ENCODE measurements at regions not wholly inside any gene's neighbourhood (a gene's known extent, or its start where the extent isn't known, plus 50 kb on each side); places are given as distances from the start of the nearest gene placed in this dataset.

GRCh38 chr5:121711416-121711815 is 140.3 kb upstream of the FTMT start:
- H3K4me1 ChIP-seq (replicated peaks in 1 of 2): no peaks in the 10 kb centered on the region
- no peak overlapping the region for H3K27ac ChIP-seq
- in situ Hi-C loops (cut with MboI; ENCODE audit: low pct_unique_long_range_greater_than_20kb in 2 of 9, low sequenced_read_pairs in 9 of 9, unreplicated experiment in 9 of 9): no loop called here
- no peak overlapping the region for H3K4me3 ChIP-seq
- no peak for ATAC-seq (replicated peaks in 6 of 8)

DNA sequence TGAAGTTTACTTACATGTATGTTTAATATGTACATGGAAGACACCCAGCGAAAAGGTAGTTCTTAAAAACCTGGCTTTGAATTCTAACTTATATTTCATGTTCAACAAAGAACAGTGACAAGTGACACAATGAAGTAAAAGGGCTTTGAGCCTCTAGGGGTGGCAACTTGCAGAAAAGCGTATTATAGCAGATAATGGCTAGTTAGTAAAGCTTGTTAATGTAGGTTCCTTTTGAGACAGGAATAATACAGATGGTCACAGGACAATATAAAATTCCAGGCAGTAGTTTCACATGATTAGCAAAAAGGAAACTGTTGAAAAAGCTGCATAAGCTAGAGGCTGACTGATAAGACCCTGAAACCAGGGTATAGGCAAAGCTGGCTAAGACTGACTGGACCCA is 132.4 kb upstream of the FTMT start:
- peaks cover 6 to 9% of the 10 kb centered on the region in 2 donors for H3K4me1 ChIP-seq (replicated peaks in 1 of 2)
- no peak overlapping the region for H3K27ac ChIP-seq
- peak in 5 of 8 experiments; percentile 77 to 94 (median 87) for ATAC-seq (replicated peaks in 6 of 8)
- WGBS, 10 experiments: 0 to 80% (median 47%) methylated on average over 1 to 2 of the region's 2 CpGs
- H3K4me3 ChIP-seq: no peak overlapping the region
- in situ Hi-C loops (cut with MboI; ENCODE audit: low pct_unique_long_range_greater_than_20kb in 2 of 9, low sequenced_read_pairs in 9 of 9, unreplicated experiment in 9 of 9): no loop called here

DNA sequence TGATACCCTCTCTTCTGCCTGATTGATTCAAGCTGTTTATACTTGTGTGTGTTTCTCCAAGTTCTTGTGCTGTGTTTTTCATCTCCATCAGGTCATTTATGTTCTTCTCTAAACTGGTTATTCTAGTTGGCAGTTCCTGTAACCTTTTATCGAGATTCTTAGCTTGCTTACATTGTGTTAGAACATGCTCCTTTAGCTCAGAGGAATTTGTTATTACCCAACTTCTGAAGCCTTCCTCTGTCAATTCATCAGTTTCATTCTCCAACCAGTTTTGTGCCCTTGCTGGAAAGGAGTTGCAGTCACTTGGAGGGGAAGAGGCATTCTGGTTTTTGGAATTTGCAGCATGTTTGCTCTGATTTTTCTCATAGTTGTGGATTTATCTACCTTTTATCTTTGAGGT is 126.2 kb upstream of the FTMT start:
- Histone ChIP-seq H3K4me3 (no peak overlapping the region), H3K4me1 (replicated peaks in 1 of 2) (no peaks in the 10 kb centered on the region), H3K27ac (no peak overlapping the region)
- in situ Hi-C loops (cut with MboI; ENCODE audit: low pct_unique_long_range_greater_than_20kb in 2 of 9, low sequenced_read_pairs in 9 of 9, unreplicated experiment in 9 of 9): no loop called here
- no peak for ATAC-seq (replicated peaks in 6 of 8)
- WGBS, 10 experiments: 0 to 100% (median 33%) methylated on average over 1 of the region's 1 CpG

- 10 to 100% (median 62%) methylated on average over 1 to 7 of the region's 8 CpGs for WGBS, 10 experiments
- in situ Hi-C loops (cut with MboI; ENCODE audit: low pct_unique_long_range_greater_than_20kb in 2 of 9, low sequenced_read_pairs in 9 of 9, unreplicated experiment in 9 of 9): no loop called here
Observed at GRCh38 chr5:121726991-121727390, 124.7 kb upstream of the FTMT start.

DNA sequence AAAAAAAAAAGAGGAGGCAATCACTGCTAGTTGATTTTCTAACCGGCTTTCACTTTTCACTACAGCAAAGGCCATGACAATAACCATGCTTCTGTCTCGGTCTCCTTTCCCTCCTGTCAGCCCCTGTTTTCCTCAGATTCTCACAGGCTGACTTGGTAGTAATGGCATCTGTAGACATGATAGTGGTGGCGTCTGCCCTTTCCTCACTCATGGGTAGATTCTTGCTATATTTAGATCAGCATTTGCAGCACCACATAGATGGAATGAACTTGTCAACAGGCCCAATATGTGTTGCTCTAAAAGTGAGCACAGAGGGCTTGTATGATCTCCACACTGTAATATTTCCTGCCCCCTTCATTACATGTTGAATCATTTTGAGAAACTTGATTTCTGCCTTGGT is 120.3 kb upstream of the FTMT start:
- in situ Hi-C loops (cut with MboI; ENCODE audit: low pct_unique_long_range_greater_than_20kb in 2 of 9, low sequenced_read_pairs in 9 of 9, unreplicated experiment in 9 of 9): no loop called here

More at GRCh38 chr5:121726991-121727390, 124.7 kb upstream of the FTMT start:
- no peaks in the 10 kb centered on the region for H3K4me1 ChIP-seq (replicated peaks in 1 of 2)
- no peak for ATAC-seq (replicated peaks in 6 of 8)
- H3K27ac ChIP-seq: no peak overlapping the region
- no peak overlapping the region for H3K4me3 ChIP-seq

GRCh38 chr5:121735618-121736017 is 116.1 kb upstream of the FTMT start:
- H3K27ac ChIP-seq: no peak overlapping the region
- no peak overlapping the region for H3K4me3 ChIP-seq
- no peak for ATAC-seq (replicated peaks in 6 of 8)
- in situ Hi-C loops (cut with MboI; ENCODE audit: low pct_unique_long_range_greater_than_20kb in 2 of 9, low sequenced_read_pairs in 9 of 9, unreplicated experiment in 9 of 9): no loop called here
- WGBS, 10 experiments: 40 to 100% (median 91%) methylated on average over 2 of the region's 2 CpGs; no CpG with 5 or more reads in 4 of the 10 experiments
- H3K4me1 ChIP-seq (replicated peaks in 1 of 2): no peaks in the 10 kb centered on the region

More for the DNA sequence above, 120.3 kb upstream of the FTMT start:
- H3K4me3 ChIP-seq: no peak overlapping the region
- 19 to 61% (median 50%) methylated on average over 1 to 3 of the region's 3 CpGs; no CpG with 5 or more reads in 2 of the 10 experiments for WGBS, 10 experiments
- no peak for ATAC-seq (replicated peaks in 6 of 8)
- no peaks in the 10 kb centered on the region for H3K4me1 ChIP-seq (replicated peaks in 1 of 2)
- no peak overlapping the region for H3K27ac ChIP-seq

GRCh38 chr5:121737120-121737519 is 114.6 kb upstream of the FTMT start:
- Histone ChIP-seq H3K4me1 (replicated peaks in 1 of 2) (no peaks in the 10 kb centered on the region), H3K4me3 (no peak overlapping the region), H3K27ac (no peak overlapping the region)
- 23 to 100% (median 91%) methylated on average over 1 to 2 of the region's 2 CpGs for WGBS, 10 experiments
- in situ Hi-C loops (cut with MboI; ENCODE audit: low pct_unique_long_range_greater_than_20kb in 2 of 9, low sequenced_read_pairs in 9 of 9, unreplicated experiment in 9 of 9): no loop called here
- ATAC-seq (replicated peaks in 6 of 8): no peak

DNA sequence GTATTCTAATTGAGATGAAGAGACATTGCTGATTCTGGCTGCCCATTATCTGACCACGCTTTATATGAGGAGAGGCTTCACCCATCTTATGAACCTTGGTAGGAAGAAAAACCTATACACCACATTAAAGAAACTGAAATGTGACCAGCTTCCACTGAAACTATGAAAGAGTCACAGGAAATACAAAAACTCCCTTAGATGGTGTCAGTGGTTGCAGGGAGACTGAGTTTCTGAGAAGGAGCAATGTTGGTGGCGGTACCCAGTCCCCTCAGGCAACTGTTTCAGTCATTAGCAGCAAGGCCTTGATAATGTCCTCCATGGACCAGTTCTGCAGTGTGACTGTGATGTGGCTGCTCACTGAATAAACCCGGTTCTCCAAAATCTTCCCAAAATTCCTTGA is 110.5 kb upstream of the FTMT start:
- no peaks in the 10 kb centered on the region for H3K4me1 ChIP-seq (replicated peaks in 1 of 2)
- WGBS, 10 experiments: 14 to 92% (median 76%) methylated on average over 1 to 3 of the region's 3 CpGs; no CpG with 5 or more reads in 2 of the 10 experiments
- no peak for ATAC-seq (replicated peaks in 6 of 8)
- in situ Hi-C loops (cut with MboI; ENCODE audit: low pct_unique_long_range_greater_than_20kb in 2 of 9, low sequenced_read_pairs in 9 of 9, unreplicated experiment in 9 of 9): no loop called here
- H3K4me3 ChIP-seq: no peak overlapping the region
- no peak overlapping the region for H3K27ac ChIP-seq

GRCh38 chr5:121744577-121744976 is 107.1 kb upstream of the FTMT start:
- in situ Hi-C loops (cut with MboI; ENCODE audit: low pct_unique_long_range_greater_than_20kb in 2 of 9, low sequenced_read_pairs in 9 of 9, unreplicated experiment in 9 of 9): no loop called here
- Histone ChIP-seq H3K27ac (no peak overlapping the region), H3K4me1 (replicated peaks in 1 of 2) (no peaks in the 10 kb centered on the region), H3K4me3 (no peak overlapping the region)
- no peak for ATAC-seq (replicated peaks in 6 of 8)

GRCh38 chr5:121745407-121745806 is 106.3 kb upstream of the FTMT start:
- Histone ChIP-seq H3K27ac (no peak overlapping the region), H3K4me3 (no peak overlapping the region), H3K4me1 (replicated peaks in 1 of 2) (no peaks in the 10 kb centered on the region)
- in situ Hi-C loops (cut with MboI; ENCODE audit: low pct_unique_long_range_greater_than_20kb in 2 of 9, low sequenced_read_pairs in 9 of 9, unreplicated experiment in 9 of 9): no loop called here
- 80 to 88% methylated on average over 1 of the region's 1 CpG; no CpG with 5 or more reads in 8 of the 10 experiments for WGBS, 10 experiments
- ATAC-seq (replicated peaks in 6 of 8): no peak

GRCh38 chr5:121746763-121747162 is 104.9 kb upstream of the FTMT start:
- in situ Hi-C loops (cut with MboI; ENCODE audit: low pct_unique_long_range_greater_than_20kb in 2 of 9, low sequenced_read_pairs in 9 of 9, unreplicated experiment in 9 of 9): no loop called here
- no peak overlapping the region for H3K27ac ChIP-seq
- no peaks in the 10 kb centered on the region for H3K4me1 ChIP-seq (replicated peaks in 1 of 2)
- ATAC-seq (replicated peaks in 6 of 8): no peak
- H3K4me3 ChIP-seq: no peak overlapping the region

DNA sequence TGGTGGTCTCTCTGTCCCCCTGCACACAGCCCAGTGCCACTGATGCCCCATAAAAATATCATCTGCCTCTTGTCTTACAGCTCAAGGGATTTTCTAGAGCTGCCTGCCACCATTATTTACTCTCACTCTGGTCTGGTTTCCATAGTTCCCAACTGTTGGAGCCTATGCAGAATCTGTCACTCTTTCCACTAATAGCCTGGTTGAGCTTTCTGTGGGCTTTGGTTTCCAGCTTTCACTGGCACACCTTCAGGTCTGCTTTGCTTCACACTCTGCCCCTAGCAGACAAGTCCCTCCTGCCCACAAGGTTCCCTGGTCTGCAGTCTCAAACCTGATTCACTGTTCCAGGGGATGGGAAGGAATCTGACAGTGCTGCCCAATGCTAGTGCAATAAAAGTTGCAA is 103.0 kb upstream of the FTMT start:
- peak in 3 of 8 experiments; percentile 35 to 85 (median 62) for ATAC-seq (replicated peaks in 6 of 8)
- Histone ChIP-seq H3K4me1 (replicated peaks in 1 of 2) (no peaks in the 10 kb centered on the region), H3K27ac (no peak overlapping the region), H3K4me3 (no peak overlapping the region)
- in situ Hi-C loops (cut with MboI; ENCODE audit: low pct_unique_long_range_greater_than_20kb in 2 of 9, low sequenced_read_pairs in 9 of 9, unreplicated experiment in 9 of 9): no loop called here

DNA sequence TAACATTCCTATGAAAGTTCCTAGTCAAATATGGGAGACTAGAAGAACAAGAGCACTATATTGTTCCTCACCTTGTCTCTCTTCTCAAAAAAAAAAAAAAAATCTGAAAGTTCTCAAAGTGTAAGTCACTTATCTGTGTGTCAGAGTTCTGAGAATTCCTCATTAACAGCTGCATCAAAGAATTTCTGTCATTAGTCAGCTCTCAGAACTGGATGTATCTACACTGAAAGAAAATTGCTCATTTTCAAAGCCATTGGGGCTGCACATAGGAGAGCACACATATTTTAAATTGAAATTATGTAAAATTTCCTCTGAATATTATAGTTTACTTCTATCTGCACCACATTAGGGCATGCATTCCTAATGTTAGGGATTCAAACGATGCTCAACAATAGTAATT is 99.5 kb upstream of the FTMT start:
- in situ Hi-C loops (cut with MboI; ENCODE audit: low pct_unique_long_range_greater_than_20kb in 2 of 9, low sequenced_read_pairs in 9 of 9, unreplicated experiment in 9 of 9): no loop called here
- ATAC-seq (replicated peaks in 6 of 8): no peak
- H3K27ac ChIP-seq: no peak overlapping the region
- no peak overlapping the region for H3K4me3 ChIP-seq
- H3K4me1 ChIP-seq (replicated peaks in 1 of 2): peaks cover 0 to 6% of the 10 kb centered on the region in 2 donors
- WGBS, 10 experiments: 30 to 100% (median 100%) methylated on average over 1 of the region's 1 CpG; no CpG with 5 or more reads in 1 of the 10 experiments

GRCh38 chr5:121755266-121755665 is 96.4 kb upstream of the FTMT start:
- peaks cover 0 to 13% of the 10 kb centered on the region in 2 donors for H3K4me1 ChIP-seq (replicated peaks in 1 of 2)
- no peak overlapping the region for H3K4me3 ChIP-seq
- ATAC-seq (replicated peaks in 6 of 8): peak in 1 of 8 experiments; percentile 93
- in situ Hi-C loops (cut with MboI; ENCODE audit: low pct_unique_long_range_greater_than_20kb in 2 of 9, low sequenced_read_pairs in 9 of 9, unreplicated experiment in 9 of 9): no loop called here
- no peak overlapping the region for H3K27ac ChIP-seq
- 12 to 100% (median 91%) methylated on average over 1 to 4 of the region's 4 CpGs for WGBS, 10 experiments

- WGBS, 10 experiments: 32 to 100% (median 84%) methylated on average over 1 to 2 of the region's 2 CpGs; no CpG with 5 or more reads in 1 of the 10 experiments
- Histone ChIP-seq H3K4me3 (no peak overlapping the region), H3K27ac (no peak overlapping the region), H3K4me1 (replicated peaks in 1 of 2) (peaks cover 0 to 13% of the 10 kb centered on the region in 2 donors)
- ATAC-seq (replicated peaks in 6 of 8): no peak
- in situ Hi-C loops (cut with MboI; ENCODE audit: low pct_unique_long_range_greater_than_20kb in 2 of 9, low sequenced_read_pairs in 9 of 9, unreplicated experiment in 9 of 9): no loop called here
Observed at GRCh38 chr5:121757753-121758152, 93.9 kb upstream of the FTMT start.
